T-helper 9 cell (primary cell): ENCODE measurements at regions not wholly inside any gene's neighbourhood (a gene's known extent, or its start where the extent isn't known, plus 50 kb on each side); places are given as distances from the start of the nearest gene placed in this dataset.
"Not testable (repeated sequence)": the region's sequence is repeated elsewhere in the genome, so short reads cannot be mapped to it uniquely, and the experiment has no call there.

Experiments used
- DNase-seq: peaks from one replicate; pipeline ENCODE4 v3.0.0-alpha.2; 2020

GRCh38 chr12:131364903-131365820, 345.7 kb upstream of the SFSWAP start:
- DNase-seq, result no peak

- no peak for DNase-seq
These were observed 345.0 kb upstream of the SFSWAP start for GRCh38 chr12:131365821-131366260.

GRCh38 chr12:131366261-131366871, 344.5 kb upstream of the SFSWAP start:
- no peak for DNase-seq

- not testable (repeated sequence) for DNase-seq
These were observed 343.6 kb upstream of the SFSWAP start for GRCh38 chr12:131367067-131367982.

GRCh38 chr12:131367983-131368667, 342.8 kb upstream of the SFSWAP start:
- no peak for DNase-seq

- no peak for DNase-seq
These were observed 342.2 kb upstream of the SFSWAP start for GRCh38 chr12:131368668-131369071.

GRCh38 chr12:131369094-131369845, 341.6 kb upstream of the SFSWAP start:
- no peak for DNase-seq

GRCh38 chr12:131370321-131370720, 340.6 kb upstream of the SFSWAP start:
- DNase-seq, result no peak

- no peak for DNase-seq
These were observed 340.0 kb upstream of the SFSWAP start for GRCh38 chr12:131370791-131371347.

GRCh38 chr12:131371401-131372170, 339.3 kb upstream of the SFSWAP start:
- no peak for DNase-seq

- DNase-seq, result no peak
These were observed 338.8 kb upstream of the SFSWAP start for GRCh38 chr12:131372171-131372475.

GRCh38 chr12:131372706-131373195, 338.1 kb upstream of the SFSWAP start:
- no peak for DNase-seq

GRCh38 chr12:131375261-131375971, 335.5 kb upstream of the SFSWAP start:
- no peak for DNase-seq

- DNase-seq, result no peak
These were observed 334.9 kb upstream of the SFSWAP start for GRCh38 chr12:131375972-131376345.

- DNase-seq, result no peak
These were observed 332.6 kb upstream of the SFSWAP start for GRCh38 chr12:131378176-131378842.

- no peak for DNase-seq
These were observed 331.8 kb upstream of the SFSWAP start for GRCh38 chr12:131378861-131379665.

GRCh38 chr12:131379738-131380137, 331.2 kb upstream of the SFSWAP start:
- no peak for DNase-seq

GRCh38 chr12:131380220-131380964, 330.5 kb upstream of the SFSWAP start:
- no peak for DNase-seq
